Endometrial microvascular endothelial cells (primary cell): ENCODE measurements at regions not wholly inside any gene's neighbourhood (a gene's known extent, or its start where the extent isn't known, plus 50 kb on each side); places are given as distances from the start of the nearest gene placed in this dataset.

ENCODE experiments used
- in situ Hi-C: cut with HindIII; loops from 2 replicates; pipeline ENCODE4 v1.10.0; 2017; ENCODE audit warnings: low sequenced_read_pairs, low pct_unique_long_range_greater_than_20kb; ENCODE audit errors: inconsistent ontology term

- in situ Hi-C loops, result no loop called here
Observed at GRCh38 chr9:1747417-1747967, 267.7 kb upstream of the SMARCA2 start.

GRCh38 chr9:1748407-1748806, 266.7 kb upstream of the SMARCA2 start:
- in situ Hi-C loops, result no loop called here

DNA sequence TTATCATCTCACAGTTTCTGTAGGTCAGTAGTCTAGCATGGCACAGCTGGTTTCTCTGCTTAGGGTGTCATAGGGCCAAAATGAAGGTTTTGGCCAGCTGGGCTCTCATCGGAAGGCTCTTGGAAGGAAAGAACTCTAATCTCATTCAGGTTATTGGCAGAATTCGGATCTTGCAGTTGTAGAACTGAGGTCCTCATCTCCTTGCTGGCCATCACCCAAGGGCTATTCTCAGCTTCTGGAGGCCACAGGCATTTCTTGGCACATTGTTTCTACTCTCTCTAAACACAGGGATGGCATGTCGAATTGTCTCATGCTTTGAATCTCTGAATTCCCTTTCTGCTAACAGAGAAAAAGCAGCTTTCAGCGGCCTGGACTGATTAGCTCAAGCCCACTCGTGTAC, 258.0 kb upstream of the SMARCA2 start:
- in situ Hi-C loops, result no loop called here

DNA sequence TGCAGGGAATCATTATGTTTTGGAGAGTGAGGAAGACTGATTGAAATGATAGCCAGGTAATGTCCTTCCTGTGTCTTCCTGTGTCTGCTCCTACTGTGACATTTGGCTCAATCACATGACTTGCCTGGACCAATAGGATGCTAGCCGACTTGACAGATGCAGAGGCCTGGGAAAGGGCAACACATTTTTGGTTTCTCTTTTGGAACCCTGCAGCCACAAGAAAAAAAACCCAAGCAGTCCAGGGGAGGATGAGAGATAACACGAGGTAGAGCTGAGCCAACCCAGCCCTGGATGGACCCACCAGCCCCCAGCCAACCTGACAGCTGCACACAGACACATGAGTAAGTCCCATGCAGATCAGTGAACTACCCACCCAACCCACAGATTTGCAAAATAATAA, 256.1 kb upstream of the SMARCA2 start:
- in situ Hi-C loops, result no loop called here

GRCh38 chr9:1759771-1760300, 255.3 kb upstream of the SMARCA2 start:
- in situ Hi-C loops, result no loop called here

- in situ Hi-C loops, result no loop called here
Observed at GRCh38 chr9:1761807-1762206, 253.3 kb upstream of the SMARCA2 start.

DNA sequence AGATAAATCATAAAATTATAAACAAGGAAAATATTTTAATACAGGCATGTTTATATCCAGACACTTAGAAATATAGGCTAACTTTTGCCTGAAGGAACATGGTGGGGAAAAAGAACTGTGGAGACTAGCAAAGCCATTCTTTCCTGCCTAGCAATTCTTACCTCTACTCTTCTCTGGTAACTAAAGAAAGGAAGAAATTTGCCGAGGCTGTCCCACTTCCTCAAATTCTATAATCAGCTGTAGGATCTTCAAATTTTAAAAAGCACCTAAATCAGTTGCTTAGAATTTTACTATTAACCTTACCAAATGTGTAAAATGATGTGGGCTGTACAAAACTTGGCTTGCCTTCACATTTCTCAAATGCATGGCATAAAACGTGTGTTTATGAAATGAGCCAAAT, 249.1 kb upstream of the SMARCA2 start:
- in situ Hi-C loops, result no loop called here

- in situ Hi-C loops, result no loop called here
Observed at GRCh38 chr9:1768561-1768960, 246.6 kb upstream of the SMARCA2 start.

- in situ Hi-C loops, result no loop called here
Observed at GRCh38 chr9:1771094-1771789, 243.9 kb upstream of the SMARCA2 start.

DNA sequence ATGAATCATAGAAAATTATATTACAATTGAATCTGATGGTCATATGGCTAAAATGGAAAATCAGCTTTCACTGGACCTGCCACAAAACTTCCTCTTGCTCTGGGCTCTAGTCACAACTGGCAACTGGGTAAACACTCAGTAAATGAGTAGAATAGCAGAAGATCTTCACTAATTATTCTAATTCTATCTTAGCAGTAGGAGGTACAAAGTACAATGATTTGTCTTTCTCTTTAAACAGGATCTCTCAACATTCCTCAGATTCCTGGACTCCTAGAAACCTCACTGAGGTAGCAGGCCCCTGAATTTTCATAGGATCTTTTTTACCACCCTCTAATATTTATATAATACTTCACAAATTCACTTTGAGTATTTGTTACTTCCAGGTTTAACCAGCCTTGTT, 239.9 kb upstream of the SMARCA2 start:
- in situ Hi-C loops, result no loop called here

- in situ Hi-C loops, result no loop called here
Observed at GRCh38 chr9:1776668-1777067, 238.5 kb upstream of the SMARCA2 start.

DNA sequence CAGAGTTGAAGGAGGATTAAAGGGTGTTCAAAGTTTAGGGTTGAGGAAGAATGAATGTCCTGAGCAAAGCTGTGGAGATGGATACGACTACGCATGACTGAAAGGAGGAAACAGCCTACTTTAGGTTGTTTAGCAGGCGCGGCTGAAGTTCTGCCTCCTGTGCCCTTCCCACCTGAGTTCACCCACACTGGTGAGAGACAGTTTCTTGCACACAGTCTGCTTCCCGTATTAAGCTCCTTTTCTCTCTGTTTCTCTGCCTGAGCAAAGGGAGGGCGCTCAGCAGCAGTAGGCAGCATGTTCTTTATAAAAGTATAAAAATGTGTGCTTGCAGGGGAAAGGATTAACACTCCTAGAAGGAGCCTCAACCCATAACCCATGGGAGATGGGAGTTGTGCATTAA, 224.0 kb upstream of the SMARCA2 start:
- in situ Hi-C loops, result no loop called here

DNA sequence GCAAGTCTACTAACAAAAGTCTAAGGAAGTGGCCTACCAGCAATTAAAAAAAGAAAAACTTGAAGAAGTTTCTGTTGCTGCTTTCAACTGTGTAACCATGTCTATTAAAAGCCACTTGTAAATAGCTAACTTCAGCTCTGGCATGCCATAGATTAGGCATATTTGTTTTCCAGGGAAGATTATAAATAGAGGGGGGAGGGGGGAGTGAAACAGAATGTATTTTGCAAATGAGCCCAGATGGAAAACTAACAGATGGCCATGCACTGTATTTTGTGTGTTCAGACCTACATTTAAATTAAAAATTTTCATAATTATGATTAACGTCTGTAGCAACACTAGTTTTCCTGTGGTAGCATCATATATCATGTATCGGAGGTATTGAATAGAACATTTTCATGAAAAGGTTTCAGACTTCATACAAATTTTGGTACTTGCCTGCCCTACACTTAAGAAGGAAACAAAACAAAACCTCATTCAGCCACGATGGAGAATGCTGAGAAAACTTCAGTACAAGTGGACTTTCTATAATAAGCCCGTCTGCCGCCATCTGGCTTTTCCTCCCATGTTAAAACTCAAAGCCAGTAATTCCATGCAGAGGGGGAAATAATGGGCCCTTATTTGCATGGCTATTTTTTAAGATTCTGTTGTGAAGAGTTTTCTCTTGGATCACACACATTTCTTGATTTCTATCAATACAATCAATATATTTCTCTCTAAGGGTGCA, 220.4 kb upstream of the SMARCA2 start:
- in situ Hi-C loops, result no loop called here

GRCh38 chr9:1804128-1804865, 210.8 kb upstream of the SMARCA2 start:
- in situ Hi-C loops, result no loop called here

GRCh38 chr9:1829719-1830118, 185.4 kb upstream of the SMARCA2 start:
- in situ Hi-C loops, result no loop called here

- in situ Hi-C loops, result no loop called here
Observed at GRCh38 chr9:1832960-1833359, 182.2 kb upstream of the SMARCA2 start.

DNA sequence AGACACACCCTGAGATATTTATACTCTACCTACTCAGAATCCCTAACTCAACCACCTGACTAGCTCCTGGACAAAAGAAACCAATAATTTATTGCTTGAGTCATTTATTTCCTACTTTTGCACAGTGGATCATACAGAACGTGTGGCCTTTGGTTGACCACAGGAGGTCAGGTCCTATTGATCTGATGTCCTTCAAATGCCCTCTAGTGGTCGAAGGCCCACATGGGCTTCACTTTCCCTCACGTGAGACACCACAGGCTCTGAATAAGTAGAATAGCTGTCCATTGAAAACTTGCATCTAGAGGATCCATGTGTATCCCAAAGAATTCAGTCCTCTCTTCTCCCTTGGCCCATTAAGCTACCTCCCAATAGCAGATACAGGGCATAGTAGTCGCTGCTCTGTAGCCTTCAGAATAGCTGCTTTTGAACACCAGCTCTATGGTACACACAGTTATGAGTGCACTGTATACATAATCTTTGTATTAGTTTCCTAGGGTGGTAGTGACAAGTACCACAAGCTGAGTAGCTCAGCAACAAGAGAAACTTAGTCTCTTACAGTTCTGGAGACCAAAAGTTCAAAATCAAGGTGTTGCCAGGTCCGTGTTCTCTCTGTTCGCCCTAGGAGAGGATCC, 177.6 kb upstream of the SMARCA2 start:
- in situ Hi-C loops, result no loop called here

- in situ Hi-C loops, result no loop called here
Observed at GRCh38 chr9:1839909-1840308, 175.2 kb upstream of the SMARCA2 start.

DNA sequence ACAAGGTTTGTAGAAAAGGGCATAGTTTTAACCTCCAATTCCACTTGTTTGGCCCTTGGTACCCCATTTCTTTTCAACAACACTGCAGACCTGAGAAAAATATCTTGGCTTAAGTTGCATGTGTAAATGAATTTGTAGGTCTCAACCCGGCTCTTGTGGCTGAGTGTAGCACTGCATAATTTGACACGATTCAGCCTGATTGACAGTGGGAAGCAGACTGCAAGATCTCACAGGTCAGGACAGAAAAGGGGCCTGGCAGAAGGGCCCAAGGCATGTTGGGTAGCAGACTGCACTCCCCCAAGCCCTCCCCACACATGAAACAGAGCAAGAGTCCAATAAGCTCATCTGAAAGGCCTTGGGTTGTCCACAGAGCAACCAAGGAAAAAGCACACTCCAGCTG, 169.7 kb upstream of the SMARCA2 start:
- in situ Hi-C loops, result no loop called here
